MM.1S (cell line): ENCODE measurements at regions not wholly inside any gene's neighbourhood (a gene's known extent, or its start where the extent isn't known, plus 50 kb on each side); places are given as distances from the start of the nearest gene placed in this dataset.

Experiments used
- DNase-seq: peaks from one replicate; pipeline ENCODE4 v3.0.0-alpha.2; 2015
- H2AFZ ChIP-seq: fragments of 300-600 bp; sonication (generic); 2 replicates; pipeline ENCODE4 v1.6.0; 2016; ENCODE audit warnings: antibody characterized with exemption, low read length
- H3F3A ChIP-seq: fragments of 300-600 bp; sonication (generic); 2 replicates; pipeline ENCODE4 v1.6.1; 2016; ENCODE audit warnings: mild to moderate bottlenecking, antibody characterized with exemption, low read length, moderate library complexity, mixed read lengths; ENCODE audit not compliant: insufficient read depth
- H3K27ac ChIP-seq: fragments of 300-600 bp; sonication (generic); 2 replicates; pipeline ENCODE4 v1.5.1; 2016; ENCODE audit warnings: mild to moderate bottlenecking, low read length
- H3K27me3 ChIP-seq: fragments of 300-600 bp; sonication (generic); replicated peaks from 2 replicates; pipeline ENCODE4 v1.6.0; 2016; ENCODE audit warnings: low read length; ENCODE audit not compliant: insufficient read depth
- H3K36me3 ChIP-seq: fragments of 300-600 bp; sonication (generic); replicated peaks from 2 replicates; pipeline ENCODE4 v1.6.1; 2016; ENCODE audit warnings: mild to moderate bottlenecking, low read length, mixed read lengths; ENCODE audit not compliant: insufficient read depth
- H3K4me1 ChIP-seq: fragments of 300-600 bp; sonication (generic); 2 replicates; pipeline ENCODE4 v1.6.1; 2016; ENCODE audit warnings: low read length, mixed read lengths
- H3K4me2 ChIP-seq: fragments of 300-600 bp; sonication (generic); 2 replicates; pipeline ENCODE4 v1.6.0; 2016; ENCODE audit warnings: low read depth, low read length
- H3K4me3 ChIP-seq: fragments of 300-600 bp; sonication (generic); 2 replicates; pipeline ENCODE4 v1.5.1; 2016; ENCODE audit warnings: low read length, mixed read lengths
- H3K79me2 ChIP-seq: fragments of 300-600 bp; sonication (generic); 2 replicates; pipeline ENCODE4 v1.6.1; 2016; ENCODE audit warnings: mixed run types, low read length, mixed read lengths
- H3K9ac ChIP-seq: fragments of 300-600 bp; sonication (generic); 2 replicates; pipeline ENCODE4 v1.6.1; 2016; ENCODE audit warnings: low read length, mixed read lengths
- H3K9me2 ChIP-seq: fragments of 300-600 bp; sonication (generic); replicated peaks from 2 replicates; pipeline ENCODE4 v1.6.1; 2016; ENCODE audit warnings: mild to moderate bottlenecking, low read length, mixed read lengths; ENCODE audit not compliant: insufficient read depth
- H3K9me3 ChIP-seq: fragments of 300-600 bp; sonication (generic); replicated peaks from 2 replicates; pipeline ENCODE4 v1.6.1; 2016; ENCODE audit warnings: mild to moderate bottlenecking, low read length, mixed read lengths; ENCODE audit not compliant: insufficient read depth
- H4K20me1 ChIP-seq: fragments of 300-600 bp; sonication (generic); 2 replicates; pipeline ENCODE4 v1.6.1; 2016; ENCODE audit warnings: mild to moderate bottlenecking, low read length, moderate library complexity, mixed read lengths; ENCODE audit not compliant: insufficient read depth
- EZH2 ChIP-seq: fragments of 300-600 bp; sonication (generic); optimal IDR thresholded peaks from 2 replicates; pipeline ENCODE3; 2017; ENCODE audit warnings: low read depth, mild to moderate bottlenecking, antibody characterized with exemption, low read length, mixed read lengths
- EZH2phosphoT487 ChIP-seq: fragments of 300-600 bp; sonication (generic); IDR thresholded peaks from 2 replicates; pipeline ENCODE4 v1.6.1; 2018; ENCODE audit warnings: antibody characterized with exemption, low read length
- TF ChIP-seq, protein P1 (sequence below): fragments of 300-600 bp; sonication (generic); IDR thresholded peaks from 2 replicates; pipeline ENCODE4 v1.5.1; 2016; ENCODE audit warnings: antibody characterized with exemption, low read length, mixed read lengths

DNA sequence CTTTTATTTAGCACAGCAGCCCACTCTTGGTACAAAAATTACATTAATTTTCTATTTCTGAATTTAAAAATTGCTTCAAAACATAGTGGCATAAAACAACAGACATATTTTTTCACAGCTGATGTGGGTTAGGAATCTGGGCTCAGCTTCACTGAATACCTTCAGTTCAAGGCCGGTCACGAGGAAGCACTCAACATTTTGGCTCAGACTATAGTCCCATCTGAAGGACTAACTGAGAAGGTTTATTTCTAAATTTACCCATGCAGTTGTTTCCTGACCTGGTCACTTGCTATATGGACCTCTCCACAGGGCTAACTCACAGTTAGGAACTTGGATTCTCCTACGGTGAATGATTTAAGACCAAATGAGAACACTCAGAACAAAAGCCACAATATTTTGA lies 1230.2 kb upstream of the ADGRL3 start:
- H3K27me3 ChIP-seq = no peaks in the 10 kb centered on the region
- DNase-seq = no peak
- no peak overlapping the region for H3K4me3 ChIP-seq
- H3K9me3 ChIP-seq = no peaks in the 10 kb centered on the region
- H4K20me1 ChIP-seq = no peaks in the 10 kb centered on the region
- no peaks in the 10 kb centered on the region for H3K79me2 ChIP-seq
- no peak overlapping the region for H3K27ac ChIP-seq
- H3F3A ChIP-seq = no peaks in the 10 kb centered on the region
- H3K4me2 ChIP-seq = no peak overlapping the region
- no peak overlapping the region for H3K9ac ChIP-seq
- TF ChIP-seq EZH2 (no peak), EZH2phosphoT487 (no peak)
- TF ChIP-seq, protein P1, sequence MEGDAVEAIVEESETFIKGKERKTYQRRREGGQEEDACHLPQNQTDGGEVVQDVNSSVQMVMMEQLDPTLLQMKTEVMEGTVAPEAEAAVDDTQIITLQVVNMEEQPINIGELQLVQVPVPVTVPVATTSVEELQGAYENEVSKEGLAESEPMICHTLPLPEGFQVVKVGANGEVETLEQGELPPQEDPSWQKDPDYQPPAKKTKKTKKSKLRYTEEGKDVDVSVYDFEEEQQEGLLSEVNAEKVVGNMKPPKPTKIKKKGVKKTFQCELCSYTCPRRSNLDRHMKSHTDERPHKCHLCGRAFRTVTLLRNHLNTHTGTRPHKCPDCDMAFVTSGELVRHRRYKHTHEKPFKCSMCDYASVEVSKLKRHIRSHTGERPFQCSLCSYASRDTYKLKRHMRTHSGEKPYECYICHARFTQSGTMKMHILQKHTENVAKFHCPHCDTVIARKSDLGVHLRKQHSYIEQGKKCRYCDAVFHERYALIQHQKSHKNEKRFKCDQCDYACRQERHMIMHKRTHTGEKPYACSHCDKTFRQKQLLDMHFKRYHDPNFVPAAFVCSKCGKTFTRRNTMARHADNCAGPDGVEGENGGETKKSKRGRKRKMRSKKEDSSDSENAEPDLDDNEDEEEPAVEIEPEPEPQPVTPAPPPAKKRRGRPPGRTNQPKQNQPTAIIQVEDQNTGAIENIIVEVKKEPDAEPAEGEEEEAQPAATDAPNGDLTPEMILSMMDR = no peak
- H3K36me3 ChIP-seq = no peaks in the 10 kb centered on the region
- no peaks in the 10 kb centered on the region for H3K9me2 ChIP-seq
- no peak overlapping the region for H2AFZ ChIP-seq
- no peaks in the 10 kb centered on the region for H3K4me1 ChIP-seq

DNA sequence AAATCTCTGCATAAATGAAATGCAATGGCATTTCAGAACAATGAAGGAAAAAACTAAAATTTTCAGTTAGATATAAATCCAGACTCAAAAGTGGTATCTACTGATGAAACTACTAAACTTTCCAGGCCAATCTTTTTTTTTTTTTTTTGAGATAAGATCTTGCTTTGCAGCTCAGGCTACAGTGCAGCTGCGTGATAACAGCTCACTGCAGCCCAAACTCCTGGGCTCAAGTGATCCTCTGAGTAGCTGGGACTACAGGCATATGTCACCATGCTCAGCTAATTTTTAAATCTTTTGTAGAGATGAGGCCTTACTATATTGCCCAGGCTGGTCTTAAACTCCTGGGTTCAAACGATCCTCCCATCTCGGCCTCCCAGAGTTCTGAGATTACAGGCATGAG lies 1228.2 kb upstream of the ADGRL3 start:
- Histone ChIP-seq H3K9me3 (no peaks in the 10 kb centered on the region), H3K4me2 (no peak overlapping the region), H3K9ac (no peak overlapping the region), H3K36me3 (no peaks in the 10 kb centered on the region), H3K79me2 (no peaks in the 10 kb centered on the region), H2AFZ (no peak overlapping the region), H3K27ac (no peak overlapping the region), H3K4me3 (no peak overlapping the region), H4K20me1 (no peaks in the 10 kb centered on the region), H3F3A (no peaks in the 10 kb centered on the region), H3K9me2 (no peaks in the 10 kb centered on the region), H3K4me1 (no peaks in the 10 kb centered on the region), H3K27me3 (no peaks in the 10 kb centered on the region)
- DNase-seq = no peak
- TF ChIP-seq EZH2phosphoT487 = no peak
- no peak for TF ChIP-seq EZH2
- TF ChIP-seq, protein P1 = no peak

DNA sequence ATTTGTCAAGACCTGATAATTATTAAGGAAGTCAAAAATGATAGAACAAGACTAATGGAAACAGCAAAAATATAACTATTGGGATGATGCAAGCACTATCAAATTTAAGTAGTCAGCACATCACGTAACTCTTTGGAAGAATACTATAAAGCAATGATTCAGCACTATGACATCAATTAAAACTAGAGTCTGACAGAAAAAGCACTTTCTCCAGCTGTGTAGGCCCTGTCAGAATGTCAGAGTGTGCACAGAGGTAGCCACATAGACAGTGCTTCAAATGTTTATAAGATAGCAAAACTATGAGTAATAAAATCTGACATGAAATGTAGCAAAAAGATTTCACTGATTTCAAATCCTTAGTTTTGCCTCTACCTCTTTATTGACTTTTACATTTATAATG lies 1226.6 kb upstream of the ADGRL3 start:
- Histone ChIP-seq H3K9me3 (no peaks in the 10 kb centered on the region), H3K9me2 (no peaks in the 10 kb centered on the region), H3K4me2 (no peak overlapping the region), H3F3A (no peaks in the 10 kb centered on the region), H3K79me2 (no peaks in the 10 kb centered on the region), H3K36me3 (no peaks in the 10 kb centered on the region), H3K27ac (no peak overlapping the region), H3K9ac (no peak overlapping the region), H4K20me1 (no peaks in the 10 kb centered on the region), H2AFZ (no peak overlapping the region), H3K4me3 (no peak overlapping the region), H3K27me3 (no peaks in the 10 kb centered on the region), H3K4me1 (no peaks in the 10 kb centered on the region)
- no peak for DNase-seq
- TF ChIP-seq, protein P1 = no peak
- no peak for TF ChIP-seq EZH2
- no peak for TF ChIP-seq EZH2phosphoT487
